Ascending aorta (tissue), 2 donors: ENCODE measurements at regions not wholly inside any gene's neighbourhood (a gene's known extent, or its start where the extent isn't known, plus 50 kb on each side); places are given as distances from the start of the nearest gene placed in this dataset.
A peak's percentile ranks its signal among the peaks of the same experiment; 100 is the strongest.

ENCODE experiments used
- DNase-seq, 2 donors: peaks; one replicate each; pipeline ENCODE4 v3.0.0-alpha.2; 2019; ENCODE audit warnings: low spot score in 2 of 2
- H3K27ac ChIP-seq, 2 donors: fragments of 200-600 bp; sonication (generic); one replicate each; pipeline ENCODE4 v1.5.1; 2016 to 2017; ENCODE audit warnings: mild to moderate bottlenecking in 1 of 2
- H3K27me3 ChIP-seq: fragments of 200-600 bp; sonication (generic); one replicate; pipeline ENCODE4 v1.5.1; 2017
- H3K36me3 ChIP-seq, 2 donors: fragments of 200-600 bp; sonication (generic); one replicate each; pipeline ENCODE4 v1.5.1; 2016
- H3K4me1 ChIP-seq, 2 donors: fragments of 200-600 bp; sonication (generic); one replicate each; pipeline ENCODE4 v1.5.1; 2016 to 2017; ENCODE audit warnings: mild to moderate bottlenecking in 1 of 2
- H3K4me3 ChIP-seq, 2 donors: fragments of 200-600 bp; sonication (generic); one replicate each; pipeline ENCODE4 v1.5.1; 2016 to 2017; ENCODE audit warnings: mild to moderate bottlenecking in 1 of 2
- H3K9me3 ChIP-seq, 2 donors: fragments of 200-600 bp; sonication (generic); one replicate each; pipeline ENCODE4 v1.5.1; 2016
- intact Hi-C: fragments of 100-400 bp; cut with DNase I; formaldehyde crosslinking; loops from one replicate; pipeline ENCODE4 v1.15.1; 2023
- TF ChIP-seq, protein P1 (sequence below), 3 experiments: fragments of 200-600 bp in 2 of 3; fragments of 450-650 bp in 1 of 3; sonication (generic) in 2 of 3; IDR thresholded peaks; one replicate each; pipeline ENCODE4 v1.5.1; 2016 to 2019; ENCODE audit warnings: antibody characterized with exemption in 3 of 3, mild to moderate bottlenecking in 1 of 3, moderate library complexity in 1 of 3

DNA sequence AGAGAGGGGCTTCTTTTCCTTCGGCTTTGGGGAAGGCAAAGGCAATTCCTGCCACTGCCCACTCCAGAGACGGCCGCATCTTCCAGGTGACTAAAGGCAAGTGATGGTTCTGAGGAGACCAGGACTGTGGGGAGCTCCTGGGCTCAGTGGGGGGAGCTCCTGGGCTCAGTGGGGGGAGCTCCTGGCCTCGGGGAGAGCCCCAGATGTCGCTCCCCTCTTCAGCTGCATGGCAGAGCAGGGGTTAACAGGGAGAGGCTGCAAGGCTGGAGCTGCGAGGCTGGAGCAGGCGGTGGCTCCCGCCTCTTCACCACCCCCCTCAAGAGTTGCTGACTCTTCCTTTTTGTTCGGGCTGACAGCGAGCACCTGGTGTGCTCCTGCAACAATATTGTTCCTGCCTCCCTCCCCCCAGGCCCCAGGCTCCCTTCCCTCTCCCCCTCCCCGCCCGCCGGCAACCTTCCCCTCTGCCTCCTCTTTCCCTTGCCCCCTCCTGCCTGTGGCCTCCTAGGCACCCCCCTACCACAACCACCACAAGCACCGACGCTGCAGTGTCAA lies 56.3 kb upstream of the LBX1 start:
- Histone ChIP-seq H3K4me3 (no peak overlapping the region), H3K9me3 (no peaks in the 10 kb centered on the region), H3K27ac (no peak overlapping the region), H3K36me3 (no peaks in the 10 kb centered on the region), H3K4me1 (peaks cover 0 to 4% of the 10 kb centered on the region in 2 donors), H3K27me3 (peaks cover 13% of the 10 kb centered on the region)
- no peak for DNase-seq
- intact Hi-C loops = no loop called here
- TF ChIP-seq, protein P1, sequence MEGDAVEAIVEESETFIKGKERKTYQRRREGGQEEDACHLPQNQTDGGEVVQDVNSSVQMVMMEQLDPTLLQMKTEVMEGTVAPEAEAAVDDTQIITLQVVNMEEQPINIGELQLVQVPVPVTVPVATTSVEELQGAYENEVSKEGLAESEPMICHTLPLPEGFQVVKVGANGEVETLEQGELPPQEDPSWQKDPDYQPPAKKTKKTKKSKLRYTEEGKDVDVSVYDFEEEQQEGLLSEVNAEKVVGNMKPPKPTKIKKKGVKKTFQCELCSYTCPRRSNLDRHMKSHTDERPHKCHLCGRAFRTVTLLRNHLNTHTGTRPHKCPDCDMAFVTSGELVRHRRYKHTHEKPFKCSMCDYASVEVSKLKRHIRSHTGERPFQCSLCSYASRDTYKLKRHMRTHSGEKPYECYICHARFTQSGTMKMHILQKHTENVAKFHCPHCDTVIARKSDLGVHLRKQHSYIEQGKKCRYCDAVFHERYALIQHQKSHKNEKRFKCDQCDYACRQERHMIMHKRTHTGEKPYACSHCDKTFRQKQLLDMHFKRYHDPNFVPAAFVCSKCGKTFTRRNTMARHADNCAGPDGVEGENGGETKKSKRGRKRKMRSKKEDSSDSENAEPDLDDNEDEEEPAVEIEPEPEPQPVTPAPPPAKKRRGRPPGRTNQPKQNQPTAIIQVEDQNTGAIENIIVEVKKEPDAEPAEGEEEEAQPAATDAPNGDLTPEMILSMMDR (IDR thresholded peaks at IDR 0.05) = no peak

DNA sequence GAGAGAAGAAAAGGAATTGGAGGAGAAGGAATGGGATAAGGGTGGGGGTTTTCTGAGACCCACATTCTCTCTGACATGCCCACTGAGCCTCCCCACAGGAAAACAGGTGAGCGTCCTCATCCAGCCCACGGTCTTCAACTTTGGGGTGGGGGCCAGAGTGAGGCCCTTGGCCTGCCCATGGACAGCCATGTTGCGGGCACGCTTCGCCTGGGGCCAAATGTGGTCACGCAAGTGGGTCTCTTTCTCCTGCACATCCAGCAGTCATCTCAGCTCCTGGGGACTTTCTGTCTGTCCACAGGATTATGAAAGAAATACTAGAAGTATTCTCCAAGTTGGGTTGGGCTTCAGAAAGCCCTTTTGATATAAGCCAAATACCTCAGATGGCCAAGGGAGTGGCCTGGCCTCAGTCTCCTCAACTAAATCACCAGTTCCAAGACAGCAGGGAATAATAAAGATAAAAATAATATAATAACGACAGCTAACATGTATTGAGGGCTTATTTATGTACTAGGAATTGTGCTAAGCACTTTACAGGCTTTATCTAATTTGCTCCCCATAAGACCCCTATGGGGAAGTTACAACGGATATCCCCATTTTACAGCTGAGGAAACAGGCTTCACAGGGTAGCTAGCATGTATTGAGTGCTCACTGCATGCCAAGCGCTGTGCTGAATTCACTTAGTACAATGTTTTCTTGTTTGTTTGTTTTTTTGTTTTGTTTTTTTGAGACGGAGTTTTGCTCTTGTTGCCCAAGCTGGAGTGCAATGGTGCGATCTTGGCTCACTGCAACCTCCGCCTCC lies 57.2 kb upstream of the LBX1 start:
- intact Hi-C loops = no loop called here
- H3K4me1 ChIP-seq = peaks cover 0 to 5% of the 10 kb centered on the region in 2 donors
- no peak overlapping the region for H3K27ac ChIP-seq
- DNase-seq = no peak
- no peaks in the 10 kb centered on the region for H3K36me3 ChIP-seq
- TF ChIP-seq, protein P1 (IDR thresholded peaks at IDR 0.05) = no peak
- no peaks in the 10 kb centered on the region for H3K9me3 ChIP-seq
- peaks cover 15% of the 10 kb centered on the region for H3K27me3 ChIP-seq
- H3K4me3 ChIP-seq = no peak overlapping the region

DNA sequence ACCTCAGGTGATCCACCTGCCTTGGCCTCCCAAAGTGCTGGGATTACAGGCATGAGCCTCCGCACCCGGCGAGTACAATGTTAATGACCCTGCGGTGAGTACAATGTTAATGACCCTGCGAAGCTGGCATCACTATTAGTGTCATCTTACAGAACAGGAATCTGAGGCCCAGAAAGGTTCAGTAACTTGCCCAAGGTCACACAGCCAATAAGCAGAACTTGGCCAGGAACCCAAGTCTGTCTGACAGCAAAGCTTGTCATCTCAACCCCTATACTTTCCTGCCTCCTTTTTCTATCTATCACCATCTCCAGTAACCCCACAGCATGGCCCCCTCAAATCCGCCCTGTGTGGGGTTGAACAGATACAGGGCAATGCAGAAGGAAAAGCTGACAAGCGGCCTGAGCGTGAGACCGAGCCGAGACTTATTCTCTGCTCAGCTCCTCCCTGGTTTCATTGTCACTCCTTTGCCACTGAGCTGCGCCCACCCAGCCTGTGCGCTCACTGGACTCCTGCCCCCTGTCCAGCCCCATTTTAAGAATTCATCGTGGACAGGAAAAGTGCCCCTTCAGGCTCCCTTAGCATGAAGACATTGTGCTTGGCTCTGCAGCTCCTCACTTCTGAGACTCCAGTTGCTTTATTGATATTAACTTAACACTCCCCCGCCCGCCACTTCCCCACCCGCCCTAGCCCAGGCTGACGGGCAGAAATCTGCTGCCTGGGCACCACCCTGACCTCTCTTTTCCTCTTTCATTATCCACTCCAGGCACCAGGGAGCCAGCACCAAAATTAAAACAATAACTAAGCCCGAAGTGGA lies 58.1 kb upstream of the LBX1 start:
- Histone ChIP-seq H3K9me3 (no peaks in the 10 kb centered on the region), H3K27me3 (peaks cover 19% of the 10 kb centered on the region), H3K27ac (no peak overlapping the region), H3K4me1 (peaks cover 2 to 14% of the 10 kb centered on the region in 2 donors), H3K36me3 (no peaks in the 10 kb centered on the region), H3K4me3 (no peak overlapping the region)
- DNase-seq = no peak
- intact Hi-C loops = no loop called here
- TF ChIP-seq, protein P1 (IDR thresholded peaks at IDR 0.05) = no peak

DNA sequence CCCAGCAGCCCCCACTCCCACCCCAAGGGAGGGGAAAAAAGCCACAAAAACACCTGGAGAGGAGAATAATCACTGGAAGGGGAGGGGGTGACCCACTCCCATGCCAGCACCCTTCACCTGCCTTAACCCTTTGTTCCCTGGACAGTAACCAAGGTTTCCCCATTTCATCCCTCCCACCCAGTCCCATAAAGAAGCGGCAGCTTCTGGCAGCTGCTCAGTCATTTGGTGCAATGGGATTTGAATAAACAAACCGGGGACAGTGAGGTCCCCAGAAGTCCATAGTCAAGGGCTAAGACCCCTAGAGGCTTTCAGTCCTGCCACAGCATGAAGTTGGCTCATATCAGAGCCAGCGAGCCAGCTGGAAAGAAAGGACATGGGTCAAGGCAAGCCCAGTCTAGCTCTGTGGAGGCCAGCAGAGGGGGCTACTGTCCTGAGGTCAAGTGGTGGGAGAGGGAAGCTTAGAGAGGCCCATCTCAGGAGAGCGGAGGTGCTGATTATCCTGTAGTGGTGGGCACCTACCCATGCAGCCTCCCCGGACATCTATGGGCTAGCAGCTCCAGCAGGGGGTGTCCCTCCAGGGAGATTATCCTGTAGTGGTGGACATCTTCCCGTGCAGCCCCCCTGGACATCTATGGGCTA lies 58.9 kb upstream of the LBX1 start:
- H3K4me3 ChIP-seq = no peak overlapping the region
- no peaks in the 10 kb centered on the region for H3K36me3 ChIP-seq
- TF ChIP-seq, protein P1 (IDR thresholded peaks at IDR 0.05) = peak in 1 of 3 experiments; percentile 8
- no peak overlapping the region for H3K27ac ChIP-seq
- peaks cover 2 to 17% of the 10 kb centered on the region in 2 donors for H3K4me1 ChIP-seq
- peaks cover 22% of the 10 kb centered on the region for H3K27me3 ChIP-seq
- DNase-seq = no peak
- intact Hi-C loops = no loop called here
- H3K9me3 ChIP-seq = no peaks in the 10 kb centered on the region

DNA sequence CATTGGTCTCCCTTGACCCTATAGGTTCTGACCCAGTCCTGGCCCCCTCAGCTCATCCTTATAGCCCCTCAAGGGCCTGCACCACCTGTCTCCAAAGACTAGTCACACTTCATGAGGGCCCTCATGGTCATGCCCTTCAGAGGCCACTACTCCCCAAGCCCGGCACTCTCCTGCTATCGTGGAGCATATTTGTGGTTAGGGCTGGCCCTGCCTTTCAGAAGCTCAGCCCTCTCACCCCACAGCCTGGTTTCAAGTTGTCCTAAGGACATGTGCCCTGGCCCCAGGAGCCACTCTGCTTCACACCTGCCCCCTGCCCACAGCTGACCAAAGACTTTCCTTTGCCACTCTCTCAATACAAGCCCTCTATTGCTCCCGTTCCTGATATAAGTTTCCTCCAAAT lies 60.3 kb upstream of the LBX1 start:
- no peak overlapping the region for H3K27ac ChIP-seq
- H3K27me3 ChIP-seq = peaks cover 13% of the 10 kb centered on the region
- intact Hi-C loops = no loop called here
- TF ChIP-seq, protein P1 (IDR thresholded peaks at IDR 0.05) = no peak
- H3K4me3 ChIP-seq = no peak overlapping the region
- no peaks in the 10 kb centered on the region for H3K9me3 ChIP-seq
- DNase-seq = no peak
- H3K36me3 ChIP-seq = no peaks in the 10 kb centered on the region
- peaks cover 2 to 14% of the 10 kb centered on the region in 2 donors for H3K4me1 ChIP-seq
